Body of pancreas (tissue), 4 donors: ENCODE measurements at regions not wholly inside any gene's neighbourhood (a gene's known extent, or its start where the extent isn't known, plus 50 kb on each side); places are given as distances from the start of the nearest gene placed in this dataset.

Experiments used
- CTCF ChIP-seq, 7 experiments: fragments of 450-650 bp in 4 of 7; fragments of 200-600 bp in 3 of 7; sonication (generic) in 3 of 7; IDR thresholded peaks; one replicate each; pipeline ENCODE4 v1.5.1; 2016 to 2019; ENCODE audit warnings: antibody characterized with exemption in 7 of 7
- POLR2A ChIP-seq, 3 donors: fragments of 450-650 bp; IDR thresholded peaks; one replicate each; pipeline ENCODE4 v1.6.1; 2016; ENCODE audit warnings: antibody characterized with exemption in 3 of 3, mild to moderate bottlenecking in 2 of 3

GRCh38 chr13:75145927-75146326 lies 336.0 kb downstream of the TBC1D4 start:
- TF ChIP-seq CTCF (IDR thresholded peaks at IDR 0.05) (no peak), POLR2A (IDR thresholded peaks at IDR 0.05) (no peak)
